Vagina (tissue), 2 donors: ENCODE measurements at regions not wholly inside any gene's neighbourhood (a gene's known extent, or its start where the extent isn't known, plus 50 kb on each side); places are given as distances from the start of the nearest gene placed in this dataset.
"Not testable (repeated sequence)": the region's sequence is repeated elsewhere in the genome, so short reads cannot be mapped to it uniquely, and the experiment has no call there.

Experiments
- DNase-seq, 2 donors: peaks; one replicate each; pipeline ENCODE4 v3.0.0-alpha.2; 2017; ENCODE audit errors: extremely low spot score in 2 of 2
- H3K27ac ChIP-seq: fragments of 200-600 bp; sonication (generic); one replicate; pipeline ENCODE4 v1.5.1; 2019
- H3K27me3 ChIP-seq: fragments of 200-600 bp; sonication (generic); one replicate; pipeline ENCODE4 v1.5.1; 2019
- H3K36me3 ChIP-seq, 2 donors: fragments of 200-600 bp; sonication (generic); one replicate each; pipeline ENCODE4 v1.5.1; 2017 to 2019
- H3K4me1 ChIP-seq: fragments of 200-600 bp; sonication (generic); one replicate; pipeline ENCODE4 v1.5.1; 2019
- H3K4me3 ChIP-seq, 2 donors: fragments of 200-600 bp; sonication (generic); 1 replicate in 1 of 2; 2 replicates in 1 of 2; pipeline ENCODE4 v1.5.1; 2016 to 2019
- H3K9me3 ChIP-seq: fragments of 200-600 bp; sonication (generic); one replicate; pipeline ENCODE4 v1.5.1; 2019
- CTCF ChIP-seq, 3 experiments: fragments of 450-650 bp in 2 of 3; fragments of 200-600 bp in 1 of 3; sonication (generic) in 1 of 3; IDR thresholded peaks; one replicate each; pipeline ENCODE4 v1.5.1; 2017 to 2019; ENCODE audit warnings: antibody characterized with exemption in 3 of 3, mild to moderate bottlenecking in 2 of 3, moderate library complexity in 2 of 3
- POLR2A ChIP-seq, 2 donors: fragments of 450-650 bp; IDR thresholded peaks; one replicate each; pipeline ENCODE4 v1.6.1; 2017; ENCODE audit warnings: antibody characterized with exemption in 2 of 2, mild to moderate bottlenecking in 2 of 2, moderate library complexity in 2 of 2
- POLR2AphosphoS5 ChIP-seq, 2 donors: sonication (generic); formaldehyde crosslinking; IDR thresholded peaks; one replicate each; pipeline ENCODE4 v1.9.0; 2017; ENCODE audit warnings: antibody characterized with exemption in 2 of 2, mild to moderate bottlenecking in 2 of 2, low read depth in 1 of 2; ENCODE audit not compliant: insufficient read depth in 1 of 2
- intact Hi-C: fragments of 100-400 bp; cut with DNase I; formaldehyde crosslinking; loops from one replicate; pipeline ENCODE4 v1.15.1; 2023

- no peaks in the 10 kb centered on the region for H3K27me3 ChIP-seq
- no peak for DNase-seq
- no peak overlapping the region for H3K4me3 ChIP-seq
- H3K36me3 ChIP-seq, result no peaks in the 10 kb centered on the region
- H3K4me1 ChIP-seq, result no peaks in the 10 kb centered on the region
- intact Hi-C loops, result no loop called here
- TF ChIP-seq POLR2AphosphoS5 (IDR thresholded peaks at IDR 0.05; ENCODE audit: insufficient read depth in 1 of 2, low read depth in 1 of 2) (no peak), POLR2A (IDR thresholded peaks at IDR 0.05) (no peak), CTCF (IDR thresholded peaks at IDR 0.05) (no peak)
- no peak overlapping the region for H3K27ac ChIP-seq
- H3K9me3 ChIP-seq, result no peaks in the 10 kb centered on the region
These were observed 1930.9 kb upstream of the DEFB115 start for GRCh38 chr20:29326376-29327070.

- H3K4me3 ChIP-seq, DNase-seq, H3K4me1 ChIP-seq, H3K9me3 ChIP-seq, H3K27me3 ChIP-seq, H3K27ac ChIP-seq, H3K36me3 ChIP-seq, intact Hi-C loops: not testable (repeated sequence)
These were observed 1929.7 kb upstream of the DEFB115 start for GRCh38 chr20:29327600-29328420.

GRCh38 chr20:29330429-29331115, 1926.9 kb upstream of the DEFB115 start:
- H3K4me1 ChIP-seq, intact Hi-C loops, H3K4me3 ChIP-seq, H3K36me3 ChIP-seq, H3K27me3 ChIP-seq, H3K9me3 ChIP-seq, DNase-seq, H3K27ac ChIP-seq: not testable (repeated sequence)

GRCh38 chr20:29349836-29350235, 1907.6 kb upstream of the DEFB115 start:
- Histone ChIP-seq H3K4me3 (no peak overlapping the region), H3K36me3 (no peaks in the 10 kb centered on the region), H3K27me3 (no peaks in the 10 kb centered on the region), H3K4me1 (no peaks in the 10 kb centered on the region), H3K9me3 (no peaks in the 10 kb centered on the region), H3K27ac (no peak overlapping the region)
- TF ChIP-seq CTCF (IDR thresholded peaks at IDR 0.05), result no peak
- no peak for TF ChIP-seq POLR2A (IDR thresholded peaks at IDR 0.05)
- TF ChIP-seq POLR2AphosphoS5 (IDR thresholded peaks at IDR 0.05; ENCODE audit: insufficient read depth in 1 of 2, low read depth in 1 of 2), result no peak
- no peak for DNase-seq
- intact Hi-C loops, result no loop called here

- H3K4me1 ChIP-seq, DNase-seq, H3K36me3 ChIP-seq, H3K9me3 ChIP-seq, H3K27ac ChIP-seq, H3K27me3 ChIP-seq, H3K4me3 ChIP-seq, intact Hi-C loops: not testable (repeated sequence)
These were observed 1881.5 kb upstream of the DEFB115 start for GRCh38 chr20:29375937-29376336.

GRCh38 chr20:29392853-29393252, 1864.6 kb upstream of the DEFB115 start:
- H3K9me3 ChIP-seq, H3K27ac ChIP-seq, H3K27me3 ChIP-seq, DNase-seq, H3K4me1 ChIP-seq, intact Hi-C loops, H3K4me3 ChIP-seq, H3K36me3 ChIP-seq: not testable (repeated sequence)
